DMS153 treated with DMSO at 0.1 percent for 48 hours (cell line): ENCODE measurements at regions not wholly inside any gene's neighbourhood (a gene's known extent, or its start where the extent isn't known, plus 50 kb on each side); places are given as distances from the start of the nearest gene placed in this dataset.
A peak's percentile ranks its signal among the peaks of the same experiment; 100 is the strongest.
"Not testable (repeated sequence)": the region's sequence is repeated elsewhere in the genome, so short reads cannot be mapped to it uniquely, and the experiment has no call there.

Experiments used
- DNase-seq: peaks from one replicate; lab custom pipeline; 2025; ENCODE audit not compliant: unreplicated experiment; lab: John Stamatoyannopoulos, UW

DNA sequence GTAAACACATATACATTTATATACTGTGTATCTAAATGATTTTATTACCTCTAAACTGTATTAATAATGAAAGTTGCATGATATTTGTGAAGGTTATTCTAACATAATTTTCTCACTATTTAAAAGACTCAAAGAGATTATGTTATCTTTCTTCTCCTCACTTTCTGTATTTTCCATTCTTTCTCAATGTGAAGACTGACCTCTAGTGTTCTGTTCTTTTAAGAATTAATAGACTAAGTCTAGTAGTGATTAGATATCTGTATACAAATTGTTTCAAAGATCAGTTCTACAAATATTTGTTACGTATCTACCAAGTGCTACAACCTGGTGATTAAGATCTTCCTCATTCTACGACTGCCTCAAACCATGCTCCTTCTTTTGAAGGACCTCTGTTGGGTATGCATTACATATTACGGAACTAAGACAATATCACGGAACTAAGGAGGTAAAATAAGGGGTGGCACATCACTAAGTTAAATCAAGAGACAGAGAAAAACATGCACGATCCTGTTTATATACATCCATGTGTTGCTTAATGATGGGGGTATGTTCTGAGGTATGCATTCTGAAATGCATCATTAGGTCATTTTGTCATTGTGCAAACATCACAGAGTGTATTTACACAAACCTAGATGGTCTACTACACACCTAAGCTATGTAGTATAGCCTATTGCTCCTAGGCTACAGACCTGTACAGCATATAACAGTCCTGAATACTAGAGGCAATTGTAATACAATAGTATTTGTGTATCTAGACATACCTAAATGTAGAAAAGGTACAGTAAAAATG, 161.5 kb upstream of the KBTBD8 start:
- DNase-seq = no peak

DNA sequence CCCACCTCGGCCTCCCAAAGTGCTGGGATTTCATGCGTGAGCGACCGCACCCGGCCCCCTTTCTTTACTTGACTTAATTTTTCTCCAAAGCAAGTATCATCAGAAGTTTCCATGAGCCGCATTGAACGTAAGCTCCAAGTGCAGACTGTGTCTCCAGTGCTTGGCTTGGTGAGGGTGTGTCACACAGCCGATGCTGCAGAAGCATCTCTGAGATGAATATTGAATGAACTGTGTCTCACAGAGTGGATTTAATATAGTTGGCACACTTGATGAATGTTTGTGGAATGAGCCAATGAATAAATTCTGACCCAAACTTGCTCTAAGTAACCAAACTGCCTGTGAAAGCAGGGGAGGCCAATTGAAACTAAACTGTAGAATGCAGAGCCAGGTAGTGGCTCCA, 159.4 kb upstream of the KBTBD8 start:
- no peak for DNase-seq

DNA sequence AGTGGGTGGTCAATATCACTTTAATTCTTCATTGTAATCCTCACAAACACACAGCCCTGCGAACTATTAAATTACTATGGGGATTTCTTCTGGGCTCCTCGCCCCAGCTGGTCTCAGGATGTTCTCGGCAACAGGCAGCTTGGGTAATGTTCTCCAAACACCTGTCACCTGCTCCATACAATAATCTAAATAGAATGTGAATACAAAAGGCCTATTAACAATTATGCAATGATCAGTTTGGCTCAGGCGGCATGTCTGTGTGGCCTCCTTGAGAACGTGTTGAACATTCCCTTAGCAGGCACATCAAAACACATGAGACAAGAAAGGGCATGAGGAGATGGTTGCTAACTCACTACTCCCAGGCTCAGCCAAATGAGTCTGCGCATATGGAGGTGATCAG, 158.6 kb upstream of the KBTBD8 start:
- DNase-seq = no peak

DNA sequence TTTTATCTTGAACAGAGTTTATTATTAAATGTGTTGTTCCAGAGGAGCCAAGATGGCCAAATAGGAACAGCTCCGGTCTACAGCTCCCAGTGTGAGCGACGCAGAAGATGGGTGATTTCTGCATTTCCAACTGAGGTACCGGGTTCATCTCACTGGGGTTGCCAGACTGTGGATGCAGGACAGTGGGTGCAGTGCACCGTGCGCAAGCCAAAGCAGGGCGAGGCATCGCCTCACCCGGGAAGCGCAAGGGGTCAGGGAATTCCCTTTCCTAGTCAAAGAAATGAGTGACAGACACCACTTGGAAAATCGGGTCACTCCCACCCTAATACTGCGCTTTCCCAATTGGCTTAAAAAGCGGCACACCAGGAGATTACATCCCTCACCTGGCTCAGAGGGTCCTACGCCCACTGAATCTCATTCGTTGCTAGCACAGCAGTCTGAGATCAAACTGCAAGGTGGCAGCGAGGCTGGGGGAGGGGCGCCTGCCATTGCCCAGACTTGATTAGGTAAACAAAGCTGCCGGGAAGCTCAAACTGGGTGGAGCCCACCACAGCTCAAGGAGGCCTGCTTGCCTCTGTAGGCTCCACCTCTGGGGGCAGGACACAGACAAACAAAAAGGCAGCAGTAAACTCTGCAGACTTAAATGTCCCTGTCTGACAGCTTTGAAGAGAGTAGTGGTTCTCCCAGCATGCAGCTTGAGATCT, 155.2 kb upstream of the KBTBD8 start:
- DNase-seq = not testable (repeated sequence)

DNA sequence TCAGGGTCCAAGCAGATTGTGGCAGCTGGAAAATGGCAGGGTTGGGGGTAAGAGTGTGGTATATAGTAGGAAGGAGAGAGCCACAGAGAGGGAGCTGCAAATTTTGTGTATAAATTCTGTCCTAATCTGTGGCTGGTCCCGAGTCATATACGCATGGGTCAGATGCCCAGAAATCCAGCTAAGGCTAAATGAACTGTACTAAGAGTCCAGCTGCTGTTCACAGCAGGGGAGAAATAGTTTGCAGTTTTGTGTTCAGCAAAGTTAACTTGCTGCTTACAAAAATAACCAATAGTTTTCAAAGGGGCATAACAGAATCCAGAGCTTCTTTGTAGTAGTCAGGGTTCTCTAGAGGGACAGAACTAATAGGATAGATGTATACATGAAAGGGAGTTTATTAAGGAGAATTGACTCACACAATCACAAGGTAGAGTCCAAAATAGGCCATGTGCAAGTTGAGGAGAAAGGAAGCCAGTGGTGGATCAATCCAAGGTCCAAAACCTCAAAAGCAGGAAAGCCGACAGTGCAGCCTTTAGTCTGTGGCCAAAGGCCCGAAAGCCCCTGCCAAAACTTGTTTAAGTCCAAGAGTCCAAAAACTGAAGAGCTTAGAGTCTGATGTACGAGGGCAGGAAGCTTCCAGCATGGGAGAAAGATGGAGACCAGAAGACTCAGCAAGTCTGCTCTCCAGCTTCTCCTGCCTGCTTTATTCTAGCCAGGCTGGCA, 146.1 kb upstream of the KBTBD8 start:
- DNase-seq = no peak

DNA sequence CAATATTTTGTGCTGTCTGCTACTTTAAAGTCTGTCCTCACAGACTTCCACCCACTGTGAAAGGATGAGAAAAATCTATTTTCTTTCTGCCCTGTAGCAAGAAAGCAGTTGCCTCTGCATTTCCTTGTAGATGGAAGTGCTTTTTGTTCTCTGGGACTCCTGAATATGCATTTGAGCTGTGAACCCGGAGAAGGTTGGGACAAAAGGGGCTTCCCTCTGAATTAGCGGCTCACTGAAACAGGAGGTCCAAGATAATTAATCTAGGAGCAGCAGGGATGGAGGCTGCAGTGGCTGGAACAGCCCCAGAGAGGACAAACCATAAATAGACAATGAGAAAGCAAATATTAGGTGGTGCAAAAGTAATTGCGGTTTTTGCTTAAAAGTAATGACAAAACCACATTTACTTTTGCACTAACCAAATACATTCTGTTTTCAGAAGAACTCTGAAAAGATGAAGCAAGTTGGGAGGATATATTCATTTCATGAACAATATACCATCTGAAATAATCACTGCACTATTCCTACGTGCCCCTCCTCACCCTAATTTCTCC, 143.4 kb upstream of the KBTBD8 start:
- no peak for DNase-seq

DNA sequence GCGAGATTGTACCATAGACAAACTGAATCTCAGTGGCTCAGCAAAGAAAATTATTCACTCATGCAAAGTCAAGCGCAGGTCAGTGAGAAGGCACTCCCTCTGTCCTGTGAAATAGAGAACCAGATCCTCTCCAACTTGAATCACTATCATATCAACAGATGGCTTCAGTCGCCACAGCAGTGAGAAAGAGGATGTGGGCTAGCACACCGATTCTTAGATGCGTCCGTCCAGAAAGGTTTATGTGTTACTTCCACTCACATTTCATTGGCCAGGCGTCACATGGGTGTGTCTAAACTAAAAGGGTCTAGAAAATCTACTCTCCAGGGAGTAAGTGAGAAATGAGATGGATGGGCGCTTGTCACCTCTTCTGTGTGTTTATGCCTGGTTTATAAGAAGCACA, 141.6 kb upstream of the KBTBD8 start:
- DNase-seq = no peak

DNA sequence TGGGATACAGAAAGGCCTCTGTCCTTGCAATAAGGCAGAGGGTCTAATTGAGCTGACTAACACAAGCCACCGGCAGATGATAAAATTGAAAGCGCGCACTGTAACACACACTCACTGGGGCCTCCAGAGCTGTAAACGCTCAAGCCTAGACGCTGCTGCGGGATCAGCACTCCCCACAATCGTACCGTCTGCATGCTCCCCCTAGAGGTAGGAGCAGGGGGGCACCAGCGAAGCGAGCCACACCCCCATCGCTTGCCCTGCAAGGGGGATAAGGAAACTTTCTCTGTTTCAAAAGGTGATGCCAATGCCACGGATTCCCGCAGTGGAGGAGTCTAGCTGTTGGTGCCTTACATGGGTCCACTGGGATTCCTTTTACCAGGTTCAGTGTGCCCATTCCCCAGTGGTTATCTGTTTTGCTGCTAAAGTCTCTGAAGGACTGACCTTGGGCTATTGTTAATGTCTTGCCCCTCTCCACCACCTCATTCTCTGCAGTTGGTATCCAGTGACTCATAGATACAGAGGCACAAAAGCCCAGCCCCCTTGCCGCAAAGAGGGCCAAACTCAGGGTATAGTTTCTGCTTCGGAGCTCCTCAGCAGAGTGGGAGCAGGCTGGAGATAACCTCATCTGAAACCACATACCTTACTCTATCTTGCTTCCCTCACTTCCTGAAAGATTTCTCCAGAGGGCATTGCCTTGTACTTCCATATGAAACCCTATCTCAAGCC, 139.3 kb upstream of the KBTBD8 start:
- no peak for DNase-seq

DNA sequence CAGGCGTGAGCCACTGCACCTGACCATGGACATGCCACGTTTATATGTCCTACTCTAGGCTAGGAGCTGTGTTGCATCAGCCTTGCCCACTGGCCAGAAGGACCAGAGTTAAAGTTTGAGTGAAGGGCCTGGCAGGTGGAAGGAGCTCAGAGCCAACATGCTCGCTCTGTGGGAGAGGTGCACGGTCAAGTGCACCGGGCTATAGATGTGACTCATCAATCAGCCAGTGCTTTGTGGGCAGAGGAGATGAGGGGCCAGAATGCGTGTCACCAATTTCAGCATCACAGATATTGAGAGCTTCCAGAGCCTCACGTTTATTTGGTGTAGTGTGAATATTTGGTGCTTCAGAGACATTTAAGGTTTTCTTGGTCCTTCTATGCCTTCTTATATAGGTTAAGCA, 137.3 kb upstream of the KBTBD8 start:
- DNase-seq = no peak

DNA sequence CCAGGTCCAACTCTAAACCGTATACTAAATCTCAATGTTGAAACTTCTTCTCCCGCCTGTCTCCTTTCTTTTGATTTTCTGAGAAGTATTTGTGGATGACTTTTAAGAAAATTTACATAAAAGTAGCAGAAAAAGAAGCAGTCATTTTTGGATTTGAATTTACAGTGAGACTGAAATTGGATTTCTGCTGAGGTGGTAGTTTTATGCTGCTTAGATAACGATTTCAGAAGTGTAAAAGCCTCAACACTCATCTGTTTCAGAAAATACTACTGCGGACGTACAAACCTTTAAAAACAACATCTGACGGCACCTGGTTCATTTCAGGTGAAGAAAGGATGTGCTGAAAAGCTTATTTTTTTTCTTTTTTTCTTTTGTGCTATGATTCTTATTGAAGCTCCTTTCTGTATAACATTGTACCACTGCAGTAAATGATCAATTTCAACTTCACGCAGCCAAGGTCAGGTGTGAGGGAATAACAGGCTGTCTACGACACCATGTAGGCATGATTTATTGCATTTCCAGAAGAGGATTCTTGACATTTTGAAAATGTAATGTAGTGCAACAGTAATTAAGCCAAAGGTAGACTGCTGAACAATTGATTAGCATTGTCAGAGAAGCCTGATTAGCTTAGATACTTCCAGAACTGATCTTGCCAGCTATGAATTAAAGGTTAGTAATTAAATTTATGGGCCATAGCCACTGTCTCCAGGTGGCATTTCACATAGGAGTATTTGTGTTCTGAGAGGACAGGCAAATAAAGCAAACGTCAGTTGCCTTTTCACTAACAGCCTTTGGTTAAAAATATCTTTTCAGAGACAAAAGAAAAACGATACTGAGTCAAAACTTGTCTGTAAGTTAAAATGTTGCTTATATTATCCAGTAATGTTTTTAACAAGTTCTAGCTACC, 134.6 kb upstream of the KBTBD8 start:
- peak; percentile 77 for DNase-seq

DNA sequence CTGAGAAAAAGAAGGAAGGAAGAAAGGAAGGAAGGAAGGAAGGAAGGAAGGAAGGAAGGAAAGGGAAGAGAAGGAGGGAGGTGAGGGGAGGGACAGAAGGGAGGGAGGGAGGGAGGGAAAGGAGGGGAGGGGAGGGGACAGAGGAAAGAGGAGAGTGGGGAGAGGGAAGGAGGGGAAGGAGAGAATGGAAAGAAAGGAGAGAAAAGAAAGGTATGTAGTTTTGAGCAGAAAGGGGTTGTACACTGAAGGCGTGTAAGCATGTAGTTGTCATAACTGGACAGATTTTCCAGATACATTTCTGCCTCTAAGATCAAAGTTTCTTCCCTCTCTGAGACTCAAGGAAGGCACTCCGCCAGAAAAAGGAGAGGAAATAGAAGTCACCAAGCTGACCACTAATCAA, 113.4 kb upstream of the KBTBD8 start:
- no peak for DNase-seq

DNA sequence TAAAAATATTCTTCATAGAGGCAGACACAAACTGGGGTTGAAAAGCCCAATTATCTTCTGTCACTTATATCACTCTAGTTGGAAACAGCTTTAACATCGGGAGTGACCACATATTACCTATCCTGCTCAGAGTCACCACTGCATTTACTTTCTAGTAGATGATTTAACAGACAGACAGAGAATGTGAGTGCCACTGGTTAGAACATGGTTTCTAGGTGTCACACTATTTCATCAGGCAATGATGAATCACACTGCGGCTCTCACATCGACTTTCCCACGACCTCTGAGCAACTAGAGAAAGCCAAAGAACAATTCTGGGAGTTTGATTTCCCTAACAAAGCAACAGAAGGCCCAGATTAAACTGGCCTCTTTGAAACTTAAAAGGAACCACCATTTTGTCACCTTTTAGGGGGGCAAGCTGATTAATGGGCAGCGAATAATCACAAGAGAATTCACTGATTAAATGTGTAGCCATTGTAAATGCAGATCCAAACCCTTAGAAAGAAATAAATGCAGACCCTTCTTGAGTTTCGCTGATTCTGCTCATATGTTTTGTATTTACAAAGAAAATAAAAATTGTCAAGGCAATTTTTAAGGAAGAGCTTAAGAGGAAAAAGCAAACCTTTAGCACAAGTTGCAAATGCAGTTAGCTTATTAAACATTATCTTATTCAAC, 112.6 kb upstream of the KBTBD8 start:
- no peak for DNase-seq

DNA sequence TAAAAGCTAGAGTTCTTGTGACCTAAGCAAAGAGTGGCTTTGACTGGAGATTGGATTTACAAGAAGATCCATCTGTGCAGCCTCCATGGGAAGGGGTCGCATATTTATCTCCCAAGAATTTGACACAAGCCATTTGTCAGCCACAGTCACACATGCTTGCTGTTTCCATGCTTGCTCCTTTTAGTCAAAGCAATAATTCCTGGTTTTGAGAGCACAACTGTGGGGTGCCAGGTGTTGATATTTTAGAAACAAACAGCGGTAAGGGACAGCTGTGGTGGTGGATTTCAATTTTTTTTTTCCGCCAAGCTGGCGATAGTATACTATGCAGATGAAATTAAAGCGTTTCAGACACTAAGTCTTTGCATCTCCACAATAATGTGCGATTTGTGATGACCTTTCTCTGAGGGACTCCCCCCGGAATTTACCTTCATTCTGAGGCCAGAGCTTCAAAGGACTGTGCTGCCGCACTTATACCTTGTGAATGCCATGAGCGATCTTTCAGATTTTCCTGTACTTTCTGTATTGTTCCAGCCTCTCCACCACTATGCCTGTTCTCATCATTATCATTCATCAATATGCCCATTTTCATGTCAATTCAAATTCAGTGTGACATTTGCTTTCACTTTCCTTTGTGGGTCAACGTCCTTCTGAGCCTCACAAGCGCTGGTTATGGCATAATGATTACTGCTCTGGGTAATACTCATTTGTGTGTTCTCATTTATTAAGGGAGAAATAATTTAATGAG, 108.2 kb upstream of the KBTBD8 start:
- DNase-seq = no peak

DNA sequence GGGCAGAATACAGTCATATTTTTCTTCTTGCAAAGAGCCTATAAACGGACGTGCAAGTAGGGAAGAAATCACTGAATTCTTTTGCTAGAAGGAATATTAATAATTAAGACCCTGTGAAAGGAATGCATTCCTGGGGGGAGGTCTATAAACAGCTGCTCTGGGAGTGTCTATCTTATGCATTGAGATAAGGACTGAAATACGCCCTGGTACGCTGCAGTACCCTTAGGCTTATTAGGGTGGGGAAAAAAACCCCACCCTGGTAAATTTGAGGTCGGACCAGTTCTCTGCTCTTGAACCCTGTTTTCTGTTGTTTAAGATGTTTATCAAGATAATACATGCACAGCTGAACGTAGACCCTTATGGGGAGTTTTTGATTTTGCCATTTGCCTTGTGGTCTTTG, 100.0 kb upstream of the KBTBD8 start:
- DNase-seq = no peak

DNA sequence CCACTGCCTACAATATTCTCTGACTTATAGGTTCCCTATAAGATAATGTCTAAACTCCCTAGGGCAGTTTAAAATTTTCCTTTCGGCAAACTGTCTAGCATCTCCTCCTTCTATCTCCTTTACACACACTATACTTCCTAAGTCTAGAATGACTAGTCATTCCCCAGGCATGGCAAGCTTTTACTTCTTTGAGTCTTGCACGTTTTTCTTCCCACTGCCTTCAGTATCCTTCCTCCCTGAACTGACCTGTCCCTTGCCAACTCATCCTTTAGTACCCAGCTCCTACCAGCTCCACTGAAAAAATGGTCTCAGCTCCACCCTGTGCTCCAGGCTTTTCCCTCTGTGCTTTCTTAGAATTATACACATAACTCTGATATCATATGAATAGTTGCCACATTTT, 93.8 kb upstream of the KBTBD8 start:
- DNase-seq = no peak

DNA sequence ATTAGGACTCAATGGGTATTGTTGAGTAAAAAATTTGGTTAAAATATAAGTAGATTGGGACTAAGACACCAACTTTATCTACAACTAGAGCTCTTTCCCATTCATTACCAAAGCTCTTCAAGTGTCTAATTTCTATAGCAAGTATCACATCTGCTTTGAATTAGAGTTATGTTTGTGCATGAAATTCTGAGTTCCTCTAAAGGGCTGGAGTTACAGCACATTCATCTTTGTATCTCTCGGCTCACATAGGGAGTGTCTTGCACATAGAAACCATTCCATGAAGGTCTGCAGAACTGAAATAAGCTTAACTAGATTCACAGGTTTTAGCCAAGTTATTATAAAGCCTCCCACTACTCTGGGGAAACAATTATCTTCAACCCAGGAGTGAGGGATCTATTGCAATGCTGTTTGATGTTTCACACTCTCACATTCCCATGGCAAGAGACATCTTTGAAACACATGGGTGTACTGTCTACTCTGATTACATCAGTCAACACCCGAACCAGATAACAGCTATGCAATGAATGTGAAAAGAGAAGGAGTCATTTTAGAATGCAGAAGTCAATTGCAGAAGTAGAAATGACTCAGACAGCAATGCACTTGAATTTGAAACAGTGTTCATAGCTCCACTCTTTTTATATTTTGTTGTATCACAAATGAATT, 93.1 kb upstream of the KBTBD8 start:
- no peak for DNase-seq

DNA sequence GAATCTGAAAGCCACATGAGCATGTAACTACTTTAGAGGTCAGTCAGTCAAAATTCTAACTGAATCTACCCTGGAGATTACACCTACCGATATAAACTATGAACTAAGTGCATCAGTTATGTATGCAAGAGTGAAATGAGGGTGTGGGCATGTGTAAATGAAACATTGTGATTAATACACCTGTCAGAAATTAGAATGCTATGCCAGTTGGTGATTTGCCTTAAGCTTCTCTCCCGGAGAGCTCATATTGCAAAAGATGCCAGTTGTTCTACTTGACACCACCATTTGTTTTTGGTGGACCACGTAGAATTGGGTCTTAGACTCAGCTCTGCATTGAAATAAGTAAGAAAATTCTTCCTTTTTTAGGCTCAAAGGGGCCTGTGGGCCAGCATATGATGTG, 91.0 kb upstream of the KBTBD8 start:
- no peak for DNase-seq
